HepG2 (cell line): ENCODE measurements at regions not wholly inside any gene's neighbourhood (a gene's known extent, or its start where the extent isn't known, plus 50 kb on each side); places are given as distances from the start of the nearest gene placed in this dataset.

Experiments
- ATAC-seq: fragments of 200-7000 bp; cut with Tn5 transposase; 3 replicates; pipeline ENCODE4 v1.9.1; 2020; ENCODE audit warnings: mild to moderate bottlenecking, moderate library complexity
- BruUV-seq: library from RNA; stranded (reverse); fragments of 400-500 nt; replicated peaks from 2 replicates; lab custom pipeline; 2021; lab: Mats Ljungman, UMichigan
- CTCF ChIA-PET: fragments of 300-600 bp; formaldehyde crosslinking; extraction: SDS; loops from one replicate; lab custom pipeline; 2021; ENCODE audit warnings: low total read pairs, inconsistent platforms, low intra/inter-chr PET ratio; lab: Yijun Ruan, JAX
- POLR2A ChIA-PET: fragments of 350-600 bp; sonication (Branson Sonifier 250); formaldehyde crosslinking; loops from one replicate; lab custom pipeline; 2020; ENCODE audit warnings: antibody characterized with exemption, inconsistent platforms; lab: Yijun Ruan, JAX
- DNase-seq: peaks from one replicate; pipeline ENCODE4 v3.0.0-alpha.2; 2015; ENCODE audit warnings: low spot score
- FAIRE-seq: peaks from 3 replicates; lab custom pipeline; 2011; peaks lifted over from hg19 to GRCh38; lab: Jason Lieb, UNC
- H2AFZ ChIP-seq: one replicate; pipeline ENCODE4 v1.6.1; 2011; ENCODE audit warnings: low read length, inconsistent platforms
- H3K27ac ChIP-seq: fragments of 300-600 bp; 3 replicates; pipeline ENCODE4 v1.8.0; 2011; ENCODE audit warnings: mixed run types, mild to moderate bottlenecking, mixed read lengths, low read length, inconsistent platforms; ENCODE audit not compliant: insufficient read depth; ENCODE audit errors: extremely low read length
- H3K27me3 ChIP-seq, 2 experiments: fragments of 200-600 bp in 1 of 2; 2 replicates in 1 of 2; 3 replicates in 1 of 2; pipeline versions ENCODE4 v1.6.0 to v1.8.0; 2011; ENCODE audit warnings: low read length in 2 of 2, mild to moderate bottlenecking in 2 of 2, moderate library complexity in 2 of 2, inconsistent platforms in 1 of 2; ENCODE audit not compliant: insufficient read depth in 2 of 2, control insufficient read depth in 1 of 2
- H3K36me3 ChIP-seq, 2 experiments: fragments of 200-600 bp in 1 of 2; replicated peaks in 1 of 2; 2 replicates in 1 of 2; 3 replicates in 1 of 2; pipeline versions ENCODE4 v1.5.1 to v1.8.0; 2011; ENCODE audit warnings: low read length in 2 of 2, inconsistent platforms in 1 of 2; ENCODE audit not compliant: insufficient read depth in 2 of 2, control insufficient read depth in 1 of 2
- H3K4me1 ChIP-seq: 2 replicates; pipeline ENCODE4 v1.5.1; 2012; ENCODE audit warnings: low read length, inconsistent platforms; ENCODE audit not compliant: insufficient read depth
- H3K4me2 ChIP-seq: 2 replicates; pipeline ENCODE4 v1.6.0; 2011; ENCODE audit warnings: low read depth, low read length, inconsistent platforms
- H3K4me3 ChIP-seq, 3 experiments: fragments of 200-600 bp in 1 of 3; sonication (generic), shearing (Covaris generic) in 1 of 3; replicated peaks in 1 of 3; 2 replicates each; pipeline ENCODE4 v1.5.1; 2011 to 2016; ENCODE audit warnings: low read length in 3 of 3, inconsistent platforms in 2 of 3, low read depth in 2 of 3, mild to moderate bottlenecking in 2 of 3, control low read depth in 1 of 3, mixed read lengths in 1 of 3; ENCODE audit not compliant: insufficient read depth in 1 of 3
- H3K79me2 ChIP-seq: one replicate; pipeline ENCODE4 v1.6.1; 2011; ENCODE audit warnings: low read length, inconsistent platforms; ENCODE audit not compliant: insufficient read depth
- H3K9ac ChIP-seq: 2 replicates; pipeline ENCODE4 v1.6.0; 2011; ENCODE audit warnings: mild to moderate bottlenecking, low read depth, low read length, inconsistent platforms; ENCODE audit not compliant: insufficient read depth
- H3K9me3 ChIP-seq: 2 replicates; pipeline ENCODE4 v1.5.1; 2012; ENCODE audit warnings: mild to moderate bottlenecking, low read length
- H4K20me1 ChIP-seq: 2 replicates; pipeline ENCODE4 v1.6.0; 2011; ENCODE audit warnings: inconsistent platforms, mild to moderate bottlenecking, low read length, moderate library complexity; ENCODE audit not compliant: insufficient read depth
- DNMT3B ChIP-seq: conservative IDR thresholded peaks from 2 replicates; pipeline ENCODE4 v1.6.1; 2016; ENCODE audit warnings: missing biosample characterization, control low read depth
- EHMT2 ChIP-seq: fragments of 200-600 bp; sonication (generic); IDR thresholded peaks from 2 replicates; pipeline ENCODE4 v1.7.0; 2017; ENCODE audit warnings: antibody characterized with exemption, low read depth, low read length, borderline replicate concordance
- GABPA ChIP-seq, 2 experiments: IDR thresholded peaks; 2 replicates each; pipeline ENCODE4 v1.6.1; 2011 to 2016; ENCODE audit warnings: low read depth in 2 of 2, low read length in 1 of 2, missing biosample characterization in 1 of 2, missing genetic modification characterization in 1 of 2
- JDP2 ChIP-seq: sonication (generic); formaldehyde crosslinking; IDR thresholded peaks from 2 replicates; pipeline ENCODE4 v1.8.1; 2022; ENCODE audit warnings: missing genetic modification reagents, borderline replicate concordance
- KDM5A ChIP-seq: fragments of 200-600 bp; sonication (generic); IDR thresholded peaks from 2 replicates; pipeline ENCODE4 v1.7.0; 2018; ENCODE audit warnings: antibody characterized with exemption, mild to moderate bottlenecking, low read length, borderline replicate concordance
- KLF6 ChIP-seq: IDR thresholded peaks from 2 replicates; pipeline ENCODE4 v1.8.0; 2016; ENCODE audit warnings: missing biosample characterization, missing genetic modification reagents
- MIXL1 ChIP-seq: IDR thresholded peaks from 2 replicates; pipeline ENCODE4 v1.6.1; 2016
- MYC ChIP-seq: sonication (generic); formaldehyde crosslinking; IDR thresholded peaks from 2 replicates; pipeline ENCODE4 v1.9.0; 2021; ENCODE audit warnings: missing genetic modification reagents, borderline replicate concordance
- NR2C2 ChIP-seq: sonication (generic); formaldehyde crosslinking; IDR thresholded peaks from 2 replicates; pipeline ENCODE4 v1.4.0; 2020; ENCODE audit warnings: missing genetic modification reagents, mild to moderate bottlenecking, moderate library complexity, borderline replicate concordance
- PAXIP1 ChIP-seq: sonication (generic); formaldehyde crosslinking; conservative IDR thresholded peaks from 2 replicates; pipeline ENCODE4 v1.4.0; 2020; ENCODE audit warnings: mild to moderate bottlenecking, missing genetic modification reagents, moderate library complexity
- THYN1 ChIP-seq: sonication (generic); formaldehyde crosslinking; IDR thresholded peaks from 2 replicates; pipeline ENCODE4 v1.8.1; 2023; ENCODE audit warnings: low read depth, mild to moderate bottlenecking, moderate library complexity, missing genetic modification reagents, borderline replicate concordance
- TOE1 ChIP-seq: sonication (generic); formaldehyde crosslinking; IDR thresholded peaks from 2 replicates; pipeline ENCODE4 v1.4.0; 2020; ENCODE audit warnings: mild to moderate bottlenecking, missing genetic modification reagents
- U2AF2 ChIP-seq: fragments of 200-400 bp; formaldehyde crosslinking; IDR thresholded peaks from 2 replicates; pipeline ENCODE4 v1.6.1; 2017; ENCODE audit warnings: low read depth, mild to moderate bottlenecking, low read length
- ZBTB37 ChIP-seq: sonication (generic); formaldehyde crosslinking; IDR thresholded peaks from 2 replicates; pipeline ENCODE4 v1.4.0; 2020; ENCODE audit warnings: mild to moderate bottlenecking, missing genetic modification reagents
- ZNF34 ChIP-seq: sonication (generic); formaldehyde crosslinking; IDR thresholded peaks from 2 replicates; pipeline ENCODE4 v1.4.0; 2020; ENCODE audit warnings: mild to moderate bottlenecking, missing genetic modification reagents, borderline replicate concordance
- ZNF644 ChIP-seq: IDR thresholded peaks from 2 replicates; pipeline ENCODE4 v1.6.1; 2016; ENCODE audit warnings: low read depth
- ZNF800 ChIP-seq: sonication (generic); formaldehyde crosslinking; IDR thresholded peaks from 2 replicates; pipeline ENCODE4 v1.4.0; 2020; ENCODE audit warnings: missing genetic modification reagents
- WGBS: methylation state at CpG from one replicate; pipeline ENCODE4 v1.1.6; 2017; ENCODE audit warnings: low lambda C conversion rate; 5-methylcytosine and 5-hydroxymethylcytosine counted together
- in situ Hi-C: cut with HindIII; loops from 2 replicates; pipeline ENCODE4 v1.10.0; 2017; ENCODE audit warnings: low pct_unique_long_range_greater_than_20kb; ENCODE audit not compliant: extremely low pct_ligation_motif_present
- intact Hi-C: fragments of 100-400 bp; cut with micrococcal nuclease; formaldehyde crosslinking; loops from one replicate; pipeline ENCODE4 v1.10.0; 2022; ENCODE audit not compliant: unreplicated experiment

- TF ChIP-seq ZNF644 (CRISPR knock-in tag): no peak
- TF ChIP-seq MIXL1: no peak
- no peak for TF ChIP-seq ZBTB37 (CRISPR knock-in tag)
- TF ChIP-seq KDM5A: no peak
- TF ChIP-seq ZNF800 (CRISPR knock-in tag): peak; percentile 77; the same call in 1 of the 2 replicates
- TF ChIP-seq THYN1 (CRISPR knock-in tag): no peak
- TF ChIP-seq MYC: no peak
These were observed 229.4 kb downstream of the HAUS1 start (continued) for GRCh38 chr18:46333431-46334135.

- DNase-seq (no peak), FAIRE-seq (no peak), ATAC-seq (no peak)
- ChIA-PET CTCF (no interaction called here), POLR2A (no interaction called here)
- H3K9me3 ChIP-seq: no peaks in the 10 kb centered on the region
- H3K4me1 ChIP-seq: 0 out of 2 replicates have a peak, but pooled peaks cover 5% of the 10 kb centered on the region
- H3K79me2 ChIP-seq: no peaks in the 10 kb centered on the region
- no peak overlapping the region for H3K4me2 ChIP-seq
- in situ Hi-C loops (no loop called here), intact Hi-C loops (no loop called here)
- H3K4me3 ChIP-seq: no peak overlapping the region
- no peak overlapping the region for H3K9ac ChIP-seq
- H4K20me1 ChIP-seq: no peaks in the 10 kb centered on the region
- no peak overlapping the region for H2AFZ ChIP-seq
- H3K27me3 ChIP-seq: peaks cover 5 to 54% of the 10 kb centered on the region in 2 experiments
- BruUV-seq: no TSS peak
- H3K27ac ChIP-seq: no peak overlapping the region
- no peaks in the 10 kb centered on the region for H3K36me3 ChIP-seq
- WGBS: 55% methylated on average over 19 of the region's 27 CpGs
- TF ChIP-seq PAXIP1: no peak
- TF ChIP-seq NR2C2 (CRISPR knock-in tag): no peak
- TF ChIP-seq U2AF2: no peak
- no peak for TF ChIP-seq DNMT3B (CRISPR knock-in tag)
- TF ChIP-seq GABPA (IDR thresholded peaks at IDR 0.05; ENCODE audit: low read depth, low read length): no peak
- TF ChIP-seq GABPA (CRISPR knock-in tag; IDR thresholded peaks at IDR 0.05; ENCODE audit: low read depth): no peak
- no peak for TF ChIP-seq ZNF34 (CRISPR knock-in tag)
- no peak for TF ChIP-seq TOE1 (CRISPR knock-in tag)
- no peak for TF ChIP-seq KLF6 (CRISPR knock-in tag)
- no peak for TF ChIP-seq EHMT2
- TF ChIP-seq JDP2: no peak
These were observed 230.7 kb downstream of the HAUS1 start for GRCh38 chr18:46334868-46335281.
